SK-N-SH treated with all-trans-retinoic acid at 6 μM for 48 hours (cell line): ENCODE measurements at regions not wholly inside any gene's neighbourhood (a gene's known extent, or its start where the extent isn't known, plus 50 kb on each side); places are given as distances from the start of the nearest gene placed in this dataset.

Experiments used
- PATZ1 ChIP-seq: fragments of 250-450 bp; sonication (Bioruptor Pico); IDR thresholded peaks from 2 replicates; pipeline ENCODE4 v1.8.0; 2020; ENCODE audit warnings: mild to moderate bottlenecking, moderate library complexity, borderline replicate concordance
- TCF4 ChIP-seq: fragments of 250-450 bp; sonication (Bioruptor Pico); IDR thresholded peaks from 2 replicates; pipeline ENCODE4 v1.8.0; 2021; ENCODE audit warnings: mild to moderate bottlenecking, moderate library complexity, borderline replicate concordance
- ZFP3 ChIP-seq: fragments of 250-450 bp; sonication (Bioruptor Pico); IDR thresholded peaks from 2 replicates; pipeline ENCODE4 v1.5.0; 2020; ENCODE audit warnings: mild to moderate bottlenecking, moderate library complexity
- ZNF8 ChIP-seq: fragments of 450-650 bp; formaldehyde crosslinking; IDR thresholded peaks from 2 replicates; pipeline ENCODE4 v1.5.0; 2020; ENCODE audit warnings: mild to moderate bottlenecking, moderate library complexity

- TF ChIP-seq ZNF8 (CRISPR knock-in tag): no peak
- no peak for TF ChIP-seq ZFP3 (CRISPR knock-in tag)
- no peak for TF ChIP-seq PATZ1 (CRISPR knock-in tag)
- TF ChIP-seq TCF4: no peak
Observed at GRCh38 chr12:128103152-128103551, 163.8 kb upstream of the TMEM132C start.
